ENCODE measurements at regions not wholly inside any gene's neighbourhood (a gene's known extent, or its start where the extent isn't known, plus 50 kb on each side); places are given as distances from the start of the nearest gene placed in this dataset.

- H3K9me3 ChIP-seq (ENCODE audit: control insufficient read depth in 1 of 2, insufficient read depth in 1 of 2, low read depth in 1 of 2, low read length in 2 of 2), result peaks cover 6 to 15% of the 10 kb centered on the region in 2 experiments; a peak in 2 of 4 replicates
- ChIA-PET CTCF (no interaction called here), POLR2A (no interaction called here), RAD21 (ENCODE audit: low non-redundant PET in 1 of 2, low total read pairs in 2 of 2, uncharacterized antibody in 2 of 2, unreplicated experiment in 2 of 2) (no interaction called here)
- H3K4me1 ChIP-seq (ENCODE audit: control insufficient read depth in 1 of 2, insufficient read depth in 2 of 2, low read length in 2 of 2), result no peaks in the 10 kb centered on the region
- no peak overlapping the region for H3K27ac ChIP-seq (ENCODE audit: low read depth, low read length)
- no peak for ATAC-seq
- intact Hi-C loops (cut with micrococcal nuclease), result no loop called here
- H2AFZ ChIP-seq (ENCODE audit: low read depth, low read length, poor library complexity, severe bottlenecking), result no peak overlapping the region
- no peak overlapping the region for H3K4me3 ChIP-seq (replicated peaks in 1 of 2; ENCODE audit: low read depth in 1 of 2, low read length in 2 of 2)
- H3K9me2 ChIP-seq (ENCODE audit: insufficient read depth), result no peaks in the 10 kb centered on the region
- no peaks in the 10 kb centered on the region for H4K20me1 ChIP-seq (ENCODE audit: insufficient read depth)
- H3K4me2 ChIP-seq (ENCODE audit: low read length), result no peak overlapping the region
- DNase-seq (ENCODE audit: low read depth, low spot score), result no peak
- TF ChIP-seq YY1 (IDR thresholded peaks at IDR 0.05; ENCODE audit: extremely low read depth, insufficient replicate concordance, low read depth, low read length), result no peak
- TF ChIP-seq EGR1 (IDR thresholded peaks at IDR 0.05; ENCODE audit: low read depth), result no peak
- no peak for TF ChIP-seq ZBTB33 (IDR thresholded peaks at IDR 0.05; ENCODE audit: extremely low read depth, insufficient replicate concordance, low read length)
- TF ChIP-seq SP1 (IDR thresholded peaks at IDR 0.05; ENCODE audit: low read depth), result no peak
- no peak for TF ChIP-seq SIN3A (IDR thresholded peaks at IDR 0.05; ENCODE audit: low read depth)
- TF ChIP-seq CEBPB (IDR thresholded peaks at IDR 0.05; ENCODE audit: low read depth), result no peak
- no peak for TF ChIP-seq RAD21 (IDR thresholded peaks at IDR 0.05; ENCODE audit: low read depth)
- no peak for TF ChIP-seq POLR2A (IDR thresholded peaks at IDR 0.05; ENCODE audit: borderline replicate concordance, extremely low read depth, insufficient read depth, insufficient read length)
- no peak for TF ChIP-seq SRF (IDR thresholded peaks at IDR 0.05; ENCODE audit: low read depth)
- no peak for TF ChIP-seq TCF7L2 (IDR thresholded peaks at IDR 0.05; ENCODE audit: borderline replicate concordance, extremely low read depth, insufficient read depth, insufficient read length)
- TF ChIP-seq REST (IDR thresholded peaks at IDR 0.05; ENCODE audit: low read depth), result no peak
- TF ChIP-seq CBX3 (IDR thresholded peaks at IDR 0.05; ENCODE audit: low read depth), result no peak
- no peak for TF ChIP-seq EZH2 (IDR thresholded peaks at IDR 0.05)
- no peak for TF ChIP-seq FOSL1 (IDR thresholded peaks at IDR 0.05; ENCODE audit: low read depth)
- no peak for TF ChIP-seq MAX (IDR thresholded peaks at IDR 0.05)
- no peak for TF ChIP-seq EZH2phosphoT487 (IDR thresholded peaks at IDR 0.05; ENCODE audit: borderline replicate concordance)
- no peak for TF ChIP-seq POLR2AphosphoS5 (IDR thresholded peaks at IDR 0.05; ENCODE audit: low read depth, low read length)
- no peak for TF ChIP-seq CTCF (IDR thresholded peaks at IDR 0.05 in 2 of 3, conservative IDR thresholded peaks at IDR 0.05 in 1 of 3; ENCODE audit: borderline replicate concordance in 1 of 3, insufficient read depth in 1 of 3, low read depth in 2 of 3, low read length in 2 of 3)
- no peak for TF ChIP-seq ATF3 (IDR thresholded peaks at IDR 0.05)
- no peak for TF ChIP-seq ELF1 (IDR thresholded peaks at IDR 0.05; ENCODE audit: borderline replicate concordance, low read depth)
- H3K9ac ChIP-seq (ENCODE audit: low read length), result no peak overlapping the region
- no TSS peak for BruUV-seq (replicated peaks)
- H3K36me3 ChIP-seq (ENCODE audit: control insufficient read depth in 1 of 2, insufficient read depth in 2 of 2, low read length in 2 of 2), result no peaks in the 10 kb centered on the region
- no peaks in the 10 kb centered on the region for H3K27me3 ChIP-seq (ENCODE audit: insufficient read depth, low read length)
- H3K79me2 ChIP-seq (ENCODE audit: insufficient read depth, low read length), result no peaks in the 10 kb centered on the region
These were observed 720.6 kb downstream of the SEMA5A start for GRCh38 chr5:8825139-8825757.
